GM19463 (cell line): ENCODE measurements at regions not wholly inside any gene's neighbourhood (a gene's known extent, or its start where the extent isn't known, plus 50 kb on each side); places are given as distances from the start of the nearest gene placed in this dataset.
"Not testable (repeated sequence)": the region's sequence is repeated elsewhere in the genome, so short reads cannot be mapped to it uniquely, and the experiment has no call there.

Source experiments
- ATAC-seq: cut with Tn5 transposase; IDR thresholded peaks from one replicate; pipeline ENCODE4 v1.9.1; 2021; ENCODE audit warnings: mild to moderate bottlenecking, moderate library complexity; ENCODE audit not compliant: unreplicated experiment

- ATAC-seq, result not testable (repeated sequence)
Measured at GRCh38 chr14:105600195-105600938, 74.0 kb downstream of the TMEM121 start.

DNA sequence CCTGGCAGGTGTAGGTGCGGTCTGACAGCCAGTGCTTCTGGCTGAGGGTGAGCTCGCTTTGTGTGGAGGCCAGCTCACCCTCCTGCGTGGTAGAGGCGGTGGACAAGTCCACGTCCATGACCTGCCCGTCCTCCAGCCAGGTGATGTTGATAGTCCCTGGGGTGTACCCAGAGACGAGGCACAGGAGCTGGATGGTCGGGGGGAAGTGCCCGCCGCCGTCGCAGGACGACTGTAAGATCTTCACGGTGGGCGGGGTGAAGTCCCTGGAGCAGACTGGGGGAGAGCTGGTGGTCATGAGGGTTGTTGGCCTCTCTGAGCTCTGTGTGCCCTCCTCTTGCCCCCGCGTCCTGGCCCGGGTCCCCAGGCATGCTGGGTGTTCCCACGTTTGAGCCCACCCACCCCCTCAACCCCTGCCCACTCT, 74.6 kb downstream of the TMEM121 start:
- no peak for ATAC-seq

DNA sequence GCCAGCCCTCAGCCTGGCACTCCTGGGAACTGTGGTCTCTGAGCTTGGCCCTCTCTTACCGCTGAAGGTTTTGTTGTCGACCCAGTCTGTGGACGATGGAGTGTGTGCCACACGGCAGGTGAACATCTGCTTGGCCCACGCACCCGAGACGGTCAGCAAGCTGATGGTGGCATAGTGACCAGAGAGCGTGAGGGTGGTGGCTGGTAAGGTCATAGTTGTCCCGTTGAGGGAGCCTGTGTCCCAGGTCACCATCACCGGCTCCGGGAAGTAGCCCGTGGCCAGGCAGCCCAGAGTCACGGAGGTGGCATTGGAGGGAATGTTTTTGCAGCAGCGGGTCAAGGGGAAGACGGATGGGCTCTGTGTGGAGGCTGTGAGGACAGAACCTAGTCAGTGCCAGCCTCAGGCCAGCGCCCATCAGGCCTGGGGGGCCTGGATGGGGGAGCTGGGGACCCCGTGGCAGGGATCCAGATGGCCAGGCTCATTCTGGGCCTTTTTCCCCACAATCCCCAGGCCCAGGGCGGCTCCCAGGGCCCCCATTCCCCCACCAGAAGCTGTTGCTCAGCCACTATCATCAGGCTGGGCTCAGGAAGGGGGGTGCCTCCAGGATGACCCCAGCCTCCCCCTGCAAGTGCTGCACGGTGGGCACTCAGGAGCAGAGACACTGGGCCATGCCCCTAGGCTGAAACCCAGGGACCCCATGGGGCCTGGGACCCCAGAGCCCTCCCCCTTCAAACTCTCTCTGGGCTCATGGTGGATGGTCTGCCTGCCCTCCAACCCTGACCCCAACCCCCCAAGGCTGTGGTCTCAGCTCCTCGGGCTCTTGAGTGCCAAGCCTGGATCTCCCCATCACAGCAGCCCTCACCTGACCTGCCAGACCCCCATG, 75.2 kb downstream of the TMEM121 start:
- ATAC-seq, result no peak

DNA sequence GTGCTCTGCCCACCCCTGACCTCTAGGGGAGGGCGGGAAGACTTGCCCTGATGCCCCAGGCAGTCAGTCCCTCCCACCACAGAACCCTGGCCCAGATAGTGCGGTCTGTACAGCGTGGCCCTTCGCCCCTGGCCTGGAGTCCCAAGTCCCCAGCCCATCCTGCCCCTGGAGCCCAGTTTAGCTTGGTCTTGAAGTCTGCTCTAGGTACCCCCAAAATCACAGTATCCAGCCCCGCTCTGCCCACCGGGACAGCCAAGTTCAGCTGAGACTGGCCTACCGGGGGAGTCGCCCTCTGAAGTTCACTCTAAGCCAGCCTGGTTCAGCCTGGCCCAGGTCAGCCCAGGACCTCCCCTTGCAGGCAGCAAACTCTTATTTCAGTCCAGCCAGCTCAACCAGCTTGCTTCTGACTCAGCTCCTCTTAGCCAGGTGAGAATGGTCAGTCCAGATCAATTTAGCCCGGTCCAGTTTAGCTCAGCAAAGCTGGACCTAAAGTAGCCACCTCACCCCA, 75.9 kb downstream of the TMEM121 start:
- ATAC-seq, result no peak

DNA sequence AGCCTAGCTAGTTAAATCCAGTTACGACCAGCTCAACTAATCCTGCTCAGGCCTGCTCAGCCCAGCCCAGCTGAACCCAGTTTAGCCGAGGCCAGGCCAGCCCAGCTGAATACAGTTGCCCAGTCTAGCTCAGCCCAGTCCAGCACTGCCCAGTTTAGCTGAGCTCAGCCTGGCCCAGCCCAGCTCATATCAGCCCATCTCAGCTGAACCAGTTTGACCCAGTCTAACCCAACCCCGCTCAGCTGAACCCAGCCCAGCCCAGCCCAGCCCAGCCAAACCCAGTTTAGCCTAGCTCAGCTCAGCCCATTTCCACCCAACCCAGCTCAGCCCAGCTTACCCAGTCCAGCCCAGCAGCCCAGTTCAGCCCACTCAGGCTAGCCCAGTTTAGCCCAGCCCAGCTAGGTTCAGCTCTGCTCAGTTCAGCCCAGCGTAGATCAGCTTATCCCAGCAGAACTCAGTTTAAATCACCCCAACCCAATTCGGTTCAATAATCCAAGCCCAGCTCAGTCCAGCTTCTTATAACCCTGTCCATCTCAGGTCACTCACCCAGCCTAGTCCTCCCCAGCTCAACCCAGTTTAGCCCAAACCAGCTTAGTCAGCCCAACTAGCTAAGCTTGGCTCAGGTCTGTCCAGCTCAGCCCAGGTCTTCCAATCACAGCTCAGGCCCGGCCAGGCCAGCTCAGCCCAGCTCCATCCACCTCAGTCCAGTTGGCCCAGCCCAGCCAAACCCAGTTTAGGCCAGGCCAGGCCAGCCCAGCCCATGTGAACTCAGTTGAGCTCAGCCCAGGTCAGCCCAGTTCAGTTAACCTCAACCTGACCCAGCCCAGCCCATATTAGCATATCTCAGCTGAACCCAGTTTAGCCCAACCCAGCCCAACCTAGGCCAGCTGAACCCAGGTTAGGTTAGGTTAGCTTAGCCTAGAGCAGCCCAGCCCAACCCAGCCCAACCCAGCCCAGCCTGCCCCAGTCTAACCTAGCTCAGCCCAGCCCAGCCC, 76.7 kb downstream of the TMEM121 start:
- ATAC-seq, result no peak

GRCh38 chr14:105604531-105605463, 78.4 kb downstream of the TMEM121 start:
- not testable (repeated sequence) for ATAC-seq

DNA sequence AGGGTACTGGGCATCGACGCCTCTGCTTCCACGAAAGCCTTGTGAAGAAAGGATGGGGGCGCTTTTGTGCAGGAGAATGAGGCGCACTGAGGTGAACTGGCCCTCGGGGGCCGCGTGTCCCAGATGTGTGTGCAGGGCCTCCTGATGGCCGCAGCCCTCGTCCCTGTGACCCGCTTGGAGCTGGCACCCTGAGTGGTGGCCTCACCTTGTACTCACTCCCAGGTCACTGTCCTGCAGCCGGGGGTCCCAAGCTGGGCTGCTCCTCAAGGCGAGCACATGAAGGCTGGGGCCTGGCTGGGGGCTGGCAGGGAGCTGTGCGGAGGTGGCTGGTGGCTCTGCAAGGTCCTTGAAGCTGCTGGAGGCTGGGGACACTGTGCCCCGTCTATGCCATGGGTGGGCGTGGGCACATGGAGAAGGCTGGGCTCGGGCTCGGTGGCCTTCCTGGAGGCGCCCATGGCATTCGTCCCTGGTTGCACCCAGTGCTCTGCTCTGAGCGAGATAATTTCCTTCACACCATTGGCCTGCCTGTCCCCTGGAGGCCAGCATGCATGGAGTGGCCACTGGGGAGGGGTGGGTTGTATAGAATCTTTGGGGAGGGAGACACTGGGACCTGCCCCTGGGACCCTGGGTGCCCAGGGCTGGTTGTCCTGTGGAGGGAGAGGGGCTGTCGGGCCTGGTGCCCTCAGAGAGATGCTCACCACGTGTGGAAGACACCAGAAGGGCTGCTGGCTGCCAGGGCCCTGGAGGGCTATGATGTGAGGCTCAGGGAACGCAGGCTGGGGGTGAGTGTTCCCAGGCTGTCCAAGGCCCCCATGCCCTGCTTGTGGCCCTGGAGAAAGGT, 79.3 kb downstream of the TMEM121 start:
- ATAC-seq, result no peak

DNA sequence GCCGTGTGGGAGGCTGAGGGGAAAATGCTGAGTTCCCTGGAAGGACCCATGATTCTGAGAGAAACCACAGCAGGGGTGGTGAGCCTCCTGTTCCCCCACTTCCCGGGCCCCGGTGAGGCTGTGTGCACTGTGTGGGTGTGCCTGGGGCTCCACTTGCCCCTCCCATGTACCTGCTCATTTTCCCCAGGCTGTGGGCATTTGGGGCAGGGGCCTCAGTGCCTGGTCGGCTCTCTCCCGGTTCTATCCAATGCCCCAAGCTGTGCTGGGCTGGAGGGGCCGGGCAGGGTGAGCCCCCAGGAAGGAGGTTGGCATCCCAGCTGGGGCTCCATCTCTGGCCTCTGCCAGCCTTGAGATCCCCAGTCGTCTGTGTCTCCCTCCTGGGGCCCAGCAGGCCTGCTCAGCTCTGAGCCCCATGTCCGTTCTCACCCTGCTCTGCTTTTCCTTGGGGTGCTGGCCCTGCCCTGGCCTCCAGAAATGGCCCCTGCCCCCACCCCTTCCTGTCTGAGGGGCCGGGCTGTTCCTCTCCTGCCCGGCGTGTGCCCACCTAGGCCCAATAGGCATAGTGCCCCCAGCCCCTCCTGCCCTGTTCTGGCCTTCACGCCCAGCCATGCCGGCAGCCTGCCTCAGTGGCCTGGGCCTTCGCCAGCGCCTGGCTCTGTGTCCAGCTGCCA, 80.1 kb downstream of the TMEM121 start:
- not testable (repeated sequence) for ATAC-seq

GRCh38 chr14:105607025-105607424, 80.6 kb downstream of the TMEM121 start:
- ATAC-seq, result not testable (repeated sequence)

DNA sequence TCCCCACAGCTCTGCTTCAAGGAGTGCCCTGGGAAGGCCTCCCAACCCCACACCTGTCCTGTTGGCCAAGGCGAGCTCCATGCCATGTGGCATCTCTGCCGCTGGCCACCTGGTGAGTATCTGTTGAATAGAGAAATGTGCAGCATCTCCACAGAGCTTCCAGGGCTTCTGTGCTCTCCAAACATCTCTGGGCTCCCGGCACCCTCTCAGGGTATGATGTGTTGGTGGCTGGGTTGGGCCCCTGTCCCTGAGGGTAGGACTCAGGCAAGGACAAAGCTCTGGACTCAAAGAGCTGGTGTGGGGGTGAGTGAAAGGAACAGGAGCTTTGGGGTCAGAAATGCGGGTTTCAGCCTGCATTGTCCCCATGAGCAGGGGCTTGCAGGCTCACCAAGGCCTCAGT, 88.6 kb downstream of the TMEM121 start:
- ATAC-seq, result not testable (repeated sequence)

DNA sequence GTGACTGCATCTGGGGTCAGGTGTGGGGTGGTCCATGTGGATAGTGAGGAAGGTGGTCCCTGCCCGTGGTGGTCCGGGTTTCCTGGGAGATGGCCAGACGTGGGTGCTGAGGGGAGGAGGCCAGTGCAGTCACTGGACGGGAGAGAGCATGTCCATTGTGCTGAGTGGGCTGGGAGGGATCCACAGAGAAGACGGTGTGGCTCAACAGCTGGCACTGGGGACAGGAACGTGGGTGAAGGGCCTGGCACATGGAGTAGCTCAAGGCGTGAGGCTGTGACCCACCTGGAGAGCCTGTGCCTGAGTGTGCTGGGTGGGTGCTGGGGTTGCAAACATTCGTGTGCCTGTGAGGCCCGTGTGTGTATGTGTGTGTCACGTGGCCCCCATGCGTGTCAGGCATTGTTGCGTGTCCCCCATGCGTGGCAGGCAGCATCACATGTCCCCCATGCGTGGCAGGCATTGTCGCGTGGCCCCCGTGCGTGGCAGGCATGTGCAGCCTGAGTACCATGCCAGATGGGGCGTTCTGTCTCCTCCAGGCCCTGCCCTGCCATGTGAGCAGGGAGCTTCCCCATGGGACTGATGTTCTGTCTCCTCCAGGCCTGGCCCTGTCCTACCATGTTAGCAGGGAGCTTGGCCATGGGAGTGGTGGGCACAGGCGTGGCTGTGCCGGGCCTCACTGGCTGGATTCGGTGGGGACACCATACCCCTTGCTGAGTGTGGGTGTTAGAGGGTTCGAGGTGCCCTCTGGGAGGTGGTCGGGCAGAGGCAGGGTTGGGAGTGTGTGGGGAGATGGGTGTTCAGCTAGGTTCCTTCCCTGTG, 89.8 kb downstream of the TMEM121 start:
- not testable (repeated sequence) for ATAC-seq

- ATAC-seq, result no peak
Measured at GRCh38 chr14:105616802-105617192, 90.4 kb downstream of the TMEM121 start.

- no peak for ATAC-seq
Measured at GRCh38 chr14:105617201-105617777, 90.9 kb downstream of the TMEM121 start.

DNA sequence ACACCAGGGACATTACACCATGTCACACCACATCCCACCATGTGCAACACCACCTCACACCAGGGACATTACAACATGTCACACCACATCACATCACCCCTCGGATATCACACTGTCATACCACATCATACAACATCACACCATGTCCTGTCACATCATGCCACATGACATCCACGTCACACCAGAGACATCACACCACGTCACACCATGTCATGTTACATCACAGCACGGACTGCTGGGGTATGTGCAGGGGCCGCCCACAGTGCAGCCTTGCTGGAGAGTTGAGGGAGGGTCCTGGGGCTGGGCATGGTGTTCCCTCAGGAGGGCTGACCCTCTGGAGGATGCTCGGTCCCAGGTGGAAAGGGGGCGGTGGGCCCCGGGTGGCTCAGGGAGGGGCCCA, 91.4 kb downstream of the TMEM121 start:
- ATAC-seq, result not testable (repeated sequence)

DNA sequence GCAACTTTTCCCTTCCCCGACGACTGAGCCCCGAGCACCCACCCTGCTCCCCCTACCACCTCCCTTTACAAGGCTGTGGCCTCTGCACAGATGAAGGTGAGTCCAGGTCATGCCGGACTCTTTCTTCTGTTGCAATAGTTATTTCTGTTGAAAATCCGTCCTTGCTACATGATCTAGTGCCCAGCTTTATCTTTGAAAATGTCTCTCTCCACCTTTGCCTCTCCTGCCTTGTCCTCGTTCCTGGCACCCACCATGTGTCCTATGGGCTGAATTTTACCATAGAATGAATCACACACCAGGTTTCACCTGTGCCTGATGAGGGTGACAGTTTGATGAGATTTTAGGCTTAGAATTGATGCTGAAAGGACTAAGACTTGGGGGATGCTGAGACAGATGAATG, 92.9 kb downstream of the TMEM121 start:
- ATAC-seq, result not testable (repeated sequence)

GRCh38 chr14:105620178-105620864, 93.9 kb downstream of the TMEM121 start:
- ATAC-seq, result not testable (repeated sequence)
